Right lobe of liver (tissue), 6 donors: ENCODE measurements at regions not wholly inside any gene's neighbourhood (a gene's known extent, or its start where the extent isn't known, plus 50 kb on each side); places are given as distances from the start of the nearest gene placed in this dataset.

Experiments used
- ATAC-seq, 4 donors: fragments of 200-7000 bp; cut with Tn5 transposase; one replicate each; pipeline ENCODE4 v1.9.1; 2020; ENCODE audit warnings: mild to moderate bottlenecking in 4 of 4, moderate library complexity in 4 of 4
- DNase-seq, 3 donors: peaks; one replicate each; pipeline ENCODE4 v3.0.0-alpha.2; 2020
- H3K27ac ChIP-seq, 3 donors: fragments of 200-600 bp; one replicate each; pipeline ENCODE4 v1.8.0; 2022
- H3K27me3 ChIP-seq, 2 donors: fragments of 200-600 bp; one replicate each; pipeline ENCODE4 v1.8.0; 2022
- H3K36me3 ChIP-seq, 4 donors: fragments of 200-600 bp; sonication (generic) in 1 of 4; one replicate each; pipeline versions ENCODE4 v1.5.1 to v1.8.0; 2017 to 2022; ENCODE audit warnings: control low read depth in 1 of 4
- H3K4me1 ChIP-seq, 4 donors: fragments of 200-600 bp; sonication (generic) in 1 of 4; one replicate each; pipeline versions ENCODE4 v1.5.1 to v1.8.0; 2017 to 2022; ENCODE audit warnings: control low read depth in 1 of 4
- H3K4me3 ChIP-seq, 3 donors: fragments of 200-600 bp; one replicate each; pipeline ENCODE4 v1.8.0; 2022
- H3K9me3 ChIP-seq, 4 donors: fragments of 200-600 bp; sonication (generic) in 1 of 4; one replicate each; pipeline versions ENCODE4 v1.5.1 to v1.8.0; 2017 to 2022; ENCODE audit warnings: control low read depth in 1 of 4
- POLR2A ChIP-seq: fragments of 450-650 bp; IDR thresholded peaks from one replicate; pipeline ENCODE4 v1.6.1; 2017; ENCODE audit warnings: antibody characterized with exemption, mild to moderate bottlenecking
- WGBS: methylation state at CpG from one replicate; pipeline ENCODE4 v1.1.6; 2018; ENCODE audit warnings: low coverage, low lambda C conversion rate; ENCODE audit not compliant: insufficient coverage; ENCODE audit errors: missing lambda C conversion rate; 5-methylcytosine and 5-hydroxymethylcytosine counted together
- intact Hi-C, 2 donors: fragments of 100-400 bp; cut with DNase I; formaldehyde crosslinking; loops; one replicate each; pipeline versions ENCODE4 v1.11.2 to v1.14.1; 2022
- TF ChIP-seq, protein P1 (sequence below), 4 donors: fragments of 200-600 bp in 3 of 4; fragments of 450-650 bp in 1 of 4; IDR thresholded peaks; one replicate each; pipeline versions ENCODE4 v1.5.1 to v1.8.0; 2016 to 2022; ENCODE audit warnings: antibody characterized with exemption in 4 of 4, mild to moderate bottlenecking in 2 of 4
- donor health status: DM: no; HTN: yes; CAD: no.
- donor health status: DM: no; HTN: no; CAD: no.
- donor health status: DM: no; HTN: no; CAD: no.
- donor health status: DM: no; HTN: yes; CAD: no.
- donor health status: DM: no; HTN: yes; CAD: no.

DNA sequence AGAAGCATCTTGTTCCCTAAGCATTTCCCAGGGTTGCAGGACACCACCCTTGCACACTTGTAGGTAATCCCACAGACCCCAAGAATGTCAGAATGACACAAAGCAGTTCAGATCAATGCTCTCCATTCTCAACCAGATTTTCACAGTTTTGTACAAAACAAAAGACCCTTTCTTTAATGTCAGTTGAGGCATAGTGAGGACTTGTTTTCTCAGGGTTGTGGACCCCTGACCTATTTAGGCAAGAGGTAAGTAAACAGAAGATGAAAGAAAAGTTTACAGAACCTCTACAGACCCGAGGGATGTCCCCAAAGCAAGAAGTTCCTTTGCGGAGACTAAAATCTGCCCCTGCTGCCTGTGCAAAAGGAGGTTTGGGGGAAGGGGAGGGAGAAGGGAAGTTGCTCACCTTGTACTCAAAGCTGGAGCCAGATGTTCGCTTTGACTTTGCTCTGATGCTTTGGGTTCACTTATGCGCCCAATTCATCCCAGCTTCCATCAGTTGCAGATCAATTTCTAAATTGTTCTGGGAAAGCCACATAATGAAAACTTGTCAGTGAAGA is 635.4 kb downstream of the EPHA4 start:
- no peak overlapping the region for H3K27ac ChIP-seq
- no peaks in the 10 kb centered on the region for H3K36me3 ChIP-seq
- no peaks in the 10 kb centered on the region for H3K4me1 ChIP-seq
- WGBS = 29% methylated on average over 4 of the region's 4 CpGs
- H3K9me3 ChIP-seq = no peaks in the 10 kb centered on the region
- H3K4me3 ChIP-seq = no peak overlapping the region
- intact Hi-C loops = no loop called here
- no peaks in the 10 kb centered on the region for H3K27me3 ChIP-seq
- no peak for ATAC-seq
- TF ChIP-seq, protein P1, sequence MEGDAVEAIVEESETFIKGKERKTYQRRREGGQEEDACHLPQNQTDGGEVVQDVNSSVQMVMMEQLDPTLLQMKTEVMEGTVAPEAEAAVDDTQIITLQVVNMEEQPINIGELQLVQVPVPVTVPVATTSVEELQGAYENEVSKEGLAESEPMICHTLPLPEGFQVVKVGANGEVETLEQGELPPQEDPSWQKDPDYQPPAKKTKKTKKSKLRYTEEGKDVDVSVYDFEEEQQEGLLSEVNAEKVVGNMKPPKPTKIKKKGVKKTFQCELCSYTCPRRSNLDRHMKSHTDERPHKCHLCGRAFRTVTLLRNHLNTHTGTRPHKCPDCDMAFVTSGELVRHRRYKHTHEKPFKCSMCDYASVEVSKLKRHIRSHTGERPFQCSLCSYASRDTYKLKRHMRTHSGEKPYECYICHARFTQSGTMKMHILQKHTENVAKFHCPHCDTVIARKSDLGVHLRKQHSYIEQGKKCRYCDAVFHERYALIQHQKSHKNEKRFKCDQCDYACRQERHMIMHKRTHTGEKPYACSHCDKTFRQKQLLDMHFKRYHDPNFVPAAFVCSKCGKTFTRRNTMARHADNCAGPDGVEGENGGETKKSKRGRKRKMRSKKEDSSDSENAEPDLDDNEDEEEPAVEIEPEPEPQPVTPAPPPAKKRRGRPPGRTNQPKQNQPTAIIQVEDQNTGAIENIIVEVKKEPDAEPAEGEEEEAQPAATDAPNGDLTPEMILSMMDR (IDR thresholded peaks at IDR 0.05) = no peak
- no peak for TF ChIP-seq POLR2A
- no peak for DNase-seq

DNA sequence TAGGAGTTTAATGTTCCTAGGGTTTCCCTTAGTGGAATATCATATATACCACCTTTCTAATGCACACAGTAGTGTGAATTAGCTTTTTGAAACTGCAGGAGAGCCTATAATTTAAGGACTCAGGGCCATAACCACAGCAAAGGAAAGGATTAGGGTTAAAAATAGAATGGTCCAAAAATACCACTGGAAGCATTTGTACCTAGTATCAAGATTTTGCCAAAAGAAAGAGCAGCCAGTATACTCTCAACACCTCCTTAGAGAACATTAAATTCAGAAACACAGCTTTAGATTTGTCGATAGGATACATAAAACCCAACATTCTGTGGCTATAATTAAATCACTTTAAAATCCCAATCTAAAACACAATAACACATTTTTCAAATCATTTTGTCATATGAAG is 634.9 kb downstream of the EPHA4 start:
- intact Hi-C loops = no loop called here
- no peaks in the 10 kb centered on the region for H3K4me1 ChIP-seq
- H3K27ac ChIP-seq = no peak overlapping the region
- no peaks in the 10 kb centered on the region for H3K9me3 ChIP-seq
- DNase-seq (no peak), ATAC-seq (no peak)
- H3K4me3 ChIP-seq = no peak overlapping the region
- no peaks in the 10 kb centered on the region for H3K27me3 ChIP-seq
- H3K36me3 ChIP-seq = no peaks in the 10 kb centered on the region
- TF ChIP-seq, protein P1 (IDR thresholded peaks at IDR 0.05) = no peak
- no peak for TF ChIP-seq POLR2A
- 50% methylated on average over 1 of the region's 1 CpG for WGBS

DNA sequence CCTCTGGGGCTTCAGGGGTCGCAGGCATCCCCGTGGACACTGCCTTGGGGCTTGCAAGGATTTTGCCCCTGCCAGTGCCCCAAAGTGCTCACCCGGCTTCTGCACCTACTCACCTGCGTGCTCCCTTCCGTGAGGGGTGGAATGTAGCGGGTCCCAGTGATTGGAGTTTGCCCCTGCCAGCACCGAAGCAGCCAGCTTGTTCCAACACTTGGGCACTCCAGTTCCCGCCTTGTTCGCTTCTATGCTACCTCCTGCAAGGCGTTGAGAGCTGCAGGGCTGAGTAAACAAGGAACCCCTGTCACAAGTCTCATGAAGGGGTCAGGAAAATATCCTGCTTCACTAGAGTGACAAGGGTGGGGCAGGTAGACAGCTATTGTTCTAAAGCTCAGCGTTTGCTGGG is 631.5 kb downstream of the EPHA4 start:
- no peak overlapping the region for H3K27ac ChIP-seq
- no peaks in the 10 kb centered on the region for H3K9me3 ChIP-seq
- no peak overlapping the region for H3K4me3 ChIP-seq
- DNase-seq = no peak
- no peaks in the 10 kb centered on the region for H3K36me3 ChIP-seq
- no peak for ATAC-seq
- WGBS = 75% methylated on average over 4 of the region's 11 CpGs
- no peaks in the 10 kb centered on the region for H3K4me1 ChIP-seq
- no peaks in the 10 kb centered on the region for H3K27me3 ChIP-seq
- TF ChIP-seq, protein P1 (IDR thresholded peaks at IDR 0.05) = no peak
- no peak for TF ChIP-seq POLR2A
- intact Hi-C loops = no loop called here

DNA sequence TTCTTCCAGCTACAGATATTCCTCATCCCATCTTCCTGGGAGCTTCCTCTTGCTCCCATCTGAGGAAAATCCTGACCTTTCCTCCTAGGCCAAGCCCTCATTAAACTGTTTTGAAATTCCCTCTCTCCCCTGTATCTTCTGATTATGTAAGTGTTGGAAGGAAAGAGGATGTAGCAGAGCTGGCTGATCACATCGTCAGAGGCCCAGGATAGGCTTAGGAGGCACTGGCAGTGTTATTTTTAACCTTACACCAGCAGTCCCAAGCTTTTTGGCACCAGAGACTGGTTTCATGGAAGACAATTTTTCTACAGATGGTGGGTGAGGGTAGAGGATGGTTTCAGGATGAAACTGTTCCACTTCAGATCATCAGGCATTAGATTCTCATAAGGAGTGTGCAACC is 630.4 kb downstream of the EPHA4 start:
- Histone ChIP-seq H3K36me3 (no peaks in the 10 kb centered on the region), H3K4me1 (no peaks in the 10 kb centered on the region), H3K9me3 (no peaks in the 10 kb centered on the region), H3K4me3 (no peak overlapping the region), H3K27ac (no peak overlapping the region), H3K27me3 (no peaks in the 10 kb centered on the region)
- TF ChIP-seq, protein P1 (IDR thresholded peaks at IDR 0.05) = no peak
- TF ChIP-seq POLR2A = no peak
- WGBS = 18% methylated on average over 1 of the region's 1 CpG
- ATAC-seq (no peak), DNase-seq (no peak)
- intact Hi-C loops = no loop called here

DNA sequence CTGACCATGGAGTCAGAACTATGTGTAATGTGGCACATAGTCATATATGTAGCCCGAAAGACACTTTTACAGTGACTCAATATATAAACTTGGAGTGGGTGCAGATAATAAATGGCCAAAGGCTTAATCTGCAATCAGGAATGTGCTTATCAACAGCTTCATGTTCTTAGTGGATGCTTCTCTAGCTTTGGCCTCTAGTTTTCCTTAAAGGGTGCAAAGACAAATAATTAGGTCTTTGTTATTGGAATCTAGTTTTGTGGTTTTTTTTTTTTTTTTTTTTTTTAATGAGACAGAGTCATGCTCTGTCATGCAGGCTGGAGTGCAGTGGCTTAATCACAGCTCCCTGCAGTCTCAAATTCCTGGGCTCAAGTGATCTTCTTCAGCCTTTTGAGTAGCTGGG is 625.6 kb downstream of the EPHA4 start:
- DNase-seq (no peak), ATAC-seq (no peak)
- Histone ChIP-seq H3K27me3 (no peaks in the 10 kb centered on the region), H3K27ac (no peak overlapping the region), H3K4me1 (no peaks in the 10 kb centered on the region), H3K4me3 (no peak overlapping the region), H3K9me3 (no peaks in the 10 kb centered on the region), H3K36me3 (no peaks in the 10 kb centered on the region)
- TF ChIP-seq, protein P1 (IDR thresholded peaks at IDR 0.05) = no peak
- TF ChIP-seq POLR2A = no peak
- intact Hi-C loops = no loop called here
- 33% methylated on average over 1 of the region's 1 CpG for WGBS
